ENCODE measurements at regions not wholly inside any gene's neighbourhood (a gene's known extent, or its start where the extent isn't known, plus 50 kb on each side); places are given as distances from the start of the nearest gene placed in this dataset.

DNA sequence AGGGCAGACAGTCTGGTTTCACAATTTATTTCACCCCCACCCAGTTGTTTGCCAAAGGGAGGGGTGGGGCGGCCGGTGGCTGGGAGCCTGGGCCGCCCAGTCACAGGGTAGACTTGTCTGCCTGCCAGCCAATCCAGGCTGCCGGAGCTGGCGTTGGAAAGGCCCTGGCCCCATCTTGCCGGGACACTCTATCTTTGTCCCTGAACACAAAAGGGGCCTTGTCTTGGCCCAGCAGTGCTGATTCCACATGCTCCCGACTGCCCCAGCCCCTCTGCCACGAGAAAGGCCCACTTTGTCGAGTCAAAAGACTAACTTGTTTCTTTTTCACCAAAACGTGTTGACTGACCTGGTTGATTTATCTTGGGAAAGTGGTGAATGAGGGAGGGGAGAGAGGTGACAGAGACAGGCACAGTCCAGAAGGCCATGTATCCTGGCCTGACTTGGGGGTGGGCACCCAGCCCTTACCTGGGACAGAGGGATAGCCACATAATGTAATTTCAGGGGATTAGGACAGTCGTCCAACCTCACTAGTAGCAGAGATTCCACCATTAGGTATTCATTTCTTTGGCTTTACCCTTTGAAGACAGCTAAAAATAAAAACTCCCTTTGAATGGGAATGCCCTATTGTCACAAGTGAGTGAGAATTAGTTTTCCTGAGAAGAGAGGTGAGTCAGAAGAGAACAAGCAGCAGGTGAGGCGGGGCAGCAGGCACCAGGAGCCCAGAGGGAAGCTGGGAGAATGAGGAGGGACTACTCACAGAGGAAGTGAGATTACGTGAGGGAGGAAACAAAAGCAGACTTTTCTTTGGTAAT lies 67.0 kb upstream of the SIRPA start (continued):
- TF ChIP-seq, protein P1, sequence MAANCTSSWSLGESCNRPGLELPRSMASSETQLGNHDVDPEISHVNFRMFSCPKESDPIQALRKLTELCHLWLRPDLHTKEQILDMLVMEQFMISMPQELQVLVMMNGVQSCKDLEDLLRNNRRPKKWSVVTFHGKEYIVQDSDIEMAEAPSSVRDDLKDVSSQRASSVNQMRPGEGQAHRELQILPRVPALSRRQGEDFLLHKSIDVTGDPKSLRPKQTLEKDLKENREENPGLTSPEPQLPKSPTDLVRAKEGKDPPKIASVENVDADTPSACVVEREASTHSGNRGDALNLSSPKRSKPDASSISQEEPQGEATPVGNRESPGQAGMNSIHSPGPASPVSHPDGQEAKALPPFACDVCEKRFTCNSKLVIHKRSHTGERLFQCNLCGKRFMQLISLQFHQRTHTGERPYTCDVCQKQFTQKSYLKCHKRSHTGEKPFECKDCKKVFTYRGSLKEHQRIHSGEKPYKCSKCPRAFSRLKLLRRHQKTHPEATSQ (CRISPR knock-in tag; IDR thresholded peaks at IDR 0.05; ENCODE audit: borderline replicate concordance), result peak; percentile 59; the same call in 1 of the 2 replicates
- TF ChIP-seq KLF11 (CRISPR knock-in tag; IDR thresholded peaks at IDR 0.05) (no peak), ZNF773 (CRISPR knock-in tag; IDR thresholded peaks at IDR 0.05; ENCODE audit: borderline replicate concordance) (no peak), GTF3A (CRISPR knock-in tag; conservative IDR thresholded peaks at IDR 0.05) (no peak), ZNF776 (CRISPR knock-in tag; IDR thresholded peaks at IDR 0.05) (no peak), ZNF772 (CRISPR knock-in tag; IDR thresholded peaks at IDR 0.05) (peak; percentile 85; the same call in 1 of the 2 replicates), JUND (CRISPR knock-in tag; IDR thresholded peaks at IDR 0.05) (no peak), YEATS2 (CRISPR knock-in tag; IDR thresholded peaks at IDR 0.05; ENCODE audit: borderline replicate concordance) (peak; percentile 15; the same call in 1 of the 2 replicates), ZSCAN29 (CRISPR knock-in tag; conservative IDR thresholded peaks at IDR 0.05) (no peak), ZNF337 (CRISPR knock-in tag; IDR thresholded peaks at IDR 0.05; ENCODE audit: borderline replicate concordance, low read depth) (peak; percentile 61; the same call in 1 of the 2 replicates), ZNF34 (CRISPR knock-in tag; IDR thresholded peaks at IDR 0.05; ENCODE audit: borderline replicate concordance) (no peak), ZNF496 (CRISPR knock-in tag; IDR thresholded peaks at IDR 0.05; ENCODE audit: insufficient replicate concordance) (no peak)
- TF ChIP-seq, protein P2, sequence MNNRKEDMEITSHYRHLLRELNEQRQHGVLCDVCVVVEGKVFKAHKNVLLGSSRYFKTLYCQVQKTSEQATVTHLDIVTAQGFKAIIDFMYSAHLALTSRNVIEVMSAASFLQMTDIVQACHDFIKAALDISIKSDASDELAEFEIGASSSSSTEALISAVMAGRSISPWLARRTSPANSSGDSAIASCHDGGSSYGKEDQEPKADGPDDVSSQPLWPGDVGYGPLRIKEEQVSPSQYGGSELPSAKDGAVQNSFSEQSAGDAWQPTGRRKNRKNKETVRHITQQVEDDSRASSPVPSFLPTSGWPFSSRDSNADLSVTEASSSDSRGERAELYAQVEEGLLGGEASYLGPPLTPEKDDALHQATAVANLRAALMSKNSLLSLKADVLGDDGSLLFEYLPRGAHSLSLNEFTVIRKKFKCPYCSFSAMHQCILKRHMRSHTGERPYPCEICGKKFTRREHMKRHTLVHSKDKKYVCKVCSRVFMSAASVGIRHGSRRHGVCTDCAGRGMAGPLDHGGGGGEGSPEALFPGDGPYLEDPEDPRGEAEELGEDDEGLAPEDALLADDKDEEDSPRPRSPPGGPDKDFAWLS (CRISPR knock-in tag; IDR thresholded peaks at IDR 0.05; ENCODE audit: borderline replicate concordance), result no peak
- TF ChIP-seq, protein P3, sequence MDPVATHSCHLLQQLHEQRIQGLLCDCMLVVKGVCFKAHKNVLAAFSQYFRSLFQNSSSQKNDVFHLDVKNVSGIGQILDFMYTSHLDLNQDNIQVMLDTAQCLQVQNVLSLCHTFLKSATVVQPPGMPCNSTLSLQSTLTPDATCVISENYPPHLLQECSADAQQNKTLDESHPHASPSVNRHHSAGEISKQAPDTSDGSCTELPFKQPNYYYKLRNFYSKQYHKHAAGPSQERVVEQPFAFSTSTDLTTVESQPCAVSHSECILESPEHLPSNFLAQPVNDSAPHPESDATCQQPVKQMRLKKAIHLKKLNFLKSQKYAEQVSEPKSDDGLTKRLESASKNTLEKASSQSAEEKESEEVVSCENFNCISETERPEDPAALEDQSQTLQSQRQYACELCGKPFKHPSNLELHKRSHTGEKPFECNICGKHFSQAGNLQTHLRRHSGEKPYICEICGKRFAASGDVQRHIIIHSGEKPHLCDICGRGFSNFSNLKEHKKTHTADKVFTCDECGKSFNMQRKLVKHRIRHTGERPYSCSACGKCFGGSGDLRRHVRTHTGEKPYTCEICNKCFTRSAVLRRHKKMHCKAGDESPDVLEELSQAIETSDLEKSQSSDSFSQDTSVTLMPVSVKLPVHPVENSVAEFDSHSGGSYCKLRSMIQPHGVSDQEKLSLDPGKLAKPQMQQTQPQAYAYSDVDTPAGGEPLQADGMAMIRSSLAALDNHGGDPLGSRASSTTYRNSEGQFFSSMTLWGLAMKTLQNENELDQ (CRISPR knock-in tag; IDR thresholded peaks at IDR 0.05; ENCODE audit: borderline replicate concordance), result no peak
- TF ChIP-seq, protein P4, sequence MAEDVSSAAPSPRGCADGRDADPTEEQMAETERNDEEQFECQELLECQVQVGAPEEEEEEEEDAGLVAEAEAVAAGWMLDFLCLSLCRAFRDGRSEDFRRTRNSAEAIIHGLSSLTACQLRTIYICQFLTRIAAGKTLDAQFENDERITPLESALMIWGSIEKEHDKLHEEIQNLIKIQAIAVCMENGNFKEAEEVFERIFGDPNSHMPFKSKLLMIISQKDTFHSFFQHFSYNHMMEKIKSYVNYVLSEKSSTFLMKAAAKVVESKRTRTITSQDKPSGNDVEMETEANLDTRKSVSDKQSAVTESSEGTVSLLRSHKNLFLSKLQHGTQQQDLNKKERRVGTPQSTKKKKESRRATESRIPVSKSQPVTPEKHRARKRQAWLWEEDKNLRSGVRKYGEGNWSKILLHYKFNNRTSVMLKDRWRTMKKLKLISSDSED (CRISPR knock-in tag; IDR thresholded peaks at IDR 0.05), result no peak
- TF ChIP-seq, protein P5, sequence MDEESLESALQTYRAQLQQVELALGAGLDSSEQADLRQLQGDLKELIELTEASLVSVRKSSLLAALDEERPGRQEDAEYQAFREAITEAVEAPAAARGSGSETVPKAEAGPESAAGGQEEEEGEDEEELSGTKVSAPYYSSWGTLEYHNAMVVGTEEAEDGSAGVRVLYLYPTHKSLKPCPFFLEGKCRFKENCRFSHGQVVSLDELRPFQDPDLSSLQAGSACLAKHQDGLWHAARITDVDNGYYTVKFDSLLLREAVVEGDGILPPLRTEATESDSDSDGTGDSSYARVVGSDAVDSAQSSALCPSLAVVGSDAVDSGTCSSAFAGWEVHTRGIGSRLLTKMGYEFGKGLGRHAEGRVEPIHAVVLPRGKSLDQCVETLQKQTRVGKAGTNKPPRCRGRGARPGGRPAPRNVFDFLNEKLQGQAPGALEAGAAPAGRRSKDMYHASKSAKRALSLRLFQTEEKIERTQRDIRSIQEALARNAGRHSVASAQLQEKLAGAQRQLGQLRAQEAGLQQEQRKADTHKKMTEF (CRISPR knock-in tag; IDR thresholded peaks at IDR 0.05), result peak; percentile 58; the same call in 1 of the 2 replicates
- TF ChIP-seq, protein P6, sequence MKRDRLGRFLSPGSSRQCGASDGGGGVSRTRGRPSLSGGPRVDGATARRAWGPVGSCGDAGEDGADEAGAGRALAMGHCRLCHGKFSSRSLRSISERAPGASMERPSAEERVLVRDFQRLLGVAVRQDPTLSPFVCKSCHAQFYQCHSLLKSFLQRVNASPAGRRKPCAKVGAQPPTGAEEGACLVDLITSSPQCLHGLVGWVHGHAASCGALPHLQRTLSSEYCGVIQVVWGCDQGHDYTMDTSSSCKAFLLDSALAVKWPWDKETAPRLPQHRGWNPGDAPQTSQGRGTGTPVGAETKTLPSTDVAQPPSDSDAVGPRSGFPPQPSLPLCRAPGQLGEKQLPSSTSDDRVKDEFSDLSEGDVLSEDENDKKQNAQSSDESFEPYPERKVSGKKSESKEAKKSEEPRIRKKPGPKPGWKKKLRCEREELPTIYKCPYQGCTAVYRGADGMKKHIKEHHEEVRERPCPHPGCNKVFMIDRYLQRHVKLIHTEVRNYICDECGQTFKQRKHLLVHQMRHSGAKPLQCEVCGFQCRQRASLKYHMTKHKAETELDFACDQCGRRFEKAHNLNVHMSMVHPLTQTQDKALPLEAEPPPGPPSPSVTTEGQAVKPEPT (CRISPR knock-in tag; IDR thresholded peaks at IDR 0.05; ENCODE audit: low read depth), result peak; percentile 60; the same call in 1 of the 2 replicates

All from HepG2 (cell line).